Keratinocyte (primary cell): ENCODE measurements at regions not wholly inside any gene's neighbourhood (a gene's known extent, or its start where the extent isn't known, plus 50 kb on each side); places are given as distances from the start of the nearest gene placed in this dataset.

ENCODE experiments used
- DNase-seq: peaks from one replicate; pipeline ENCODE4 v3.0.0-alpha.2; 2011; ENCODE audit warnings: low read depth, missing footprints, low spot score
- FAIRE-seq: peaks from 2 replicates; lab custom pipeline; 2011; peaks lifted over from hg19 to GRCh38; lab: Jason Lieb, UNC
- H2AFZ ChIP-seq: 2 replicates; pipeline ENCODE4 v1.6.0; 2012; ENCODE audit warnings: low read length, control low read depth, inconsistent platforms; ENCODE audit not compliant: control insufficient read depth
- H3K27ac ChIP-seq: 2 replicates; pipeline ENCODE4 v1.5.1; 2011; ENCODE audit warnings: low read length; ENCODE audit not compliant: control insufficient read depth, insufficient read depth
- H3K27me3 ChIP-seq: 3 replicates; pipeline ENCODE4 v1.6.0; 2011; ENCODE audit warnings: low read length; ENCODE audit not compliant: control insufficient read depth, insufficient read depth; ENCODE audit errors: extremely low read depth
- H3K36me3 ChIP-seq, 2 experiments: 2 replicates in 1 of 2; 3 replicates in 1 of 2; pipeline ENCODE4 v1.5.1; 2011; ENCODE audit warnings: low read length in 2 of 2, mild to moderate bottlenecking in 1 of 2; ENCODE audit not compliant: control insufficient read depth in 2 of 2, insufficient read depth in 2 of 2; ENCODE audit errors: extremely low read depth in 1 of 2
- H3K4me1 ChIP-seq: 3 replicates; pipeline ENCODE4 v1.5.1; 2011; ENCODE audit warnings: low read length; ENCODE audit not compliant: control insufficient read depth, insufficient read depth; ENCODE audit errors: extremely low read depth
- H3K4me2 ChIP-seq: 3 replicates; pipeline ENCODE4 v1.6.0; 2011; ENCODE audit warnings: low read depth, low read length; ENCODE audit not compliant: control insufficient read depth, insufficient read depth; ENCODE audit errors: extremely low read depth
- H3K4me3 ChIP-seq, 3 experiments: fragments of 200-600 bp in 1 of 3; sonication (generic) in 1 of 3; 2 replicates in 2 of 3; 3 replicates in 1 of 3; pipeline ENCODE4 v1.5.1; 2011 to 2016; ENCODE audit warnings: low read length in 3 of 3, mild to moderate bottlenecking in 3 of 3, control low read depth in 2 of 3, inconsistent platforms in 1 of 3, low read depth in 1 of 3, mixed read lengths in 1 of 3, mixed run types in 1 of 3, moderate library complexity in 1 of 3; ENCODE audit not compliant: control insufficient read depth in 2 of 3, insufficient read depth in 2 of 3; ENCODE audit errors: extremely low read depth in 1 of 3
- H3K79me2 ChIP-seq: 2 replicates; pipeline ENCODE4 v1.6.0; 2012; ENCODE audit warnings: low read length; ENCODE audit not compliant: control insufficient read depth, insufficient read depth
- H3K9ac ChIP-seq: 3 replicates; pipeline ENCODE4 v1.6.0; 2011; ENCODE audit warnings: low read length; ENCODE audit not compliant: control insufficient read depth, insufficient read depth; ENCODE audit errors: extremely low read depth
- H3K9me1 ChIP-seq: 3 replicates; pipeline ENCODE4 v1.6.0; 2011; ENCODE audit warnings: low read length; ENCODE audit not compliant: control insufficient read depth, insufficient read depth; ENCODE audit errors: extremely low read depth
- H3K9me3 ChIP-seq: 2 replicates; pipeline ENCODE4 v1.5.1; 2012; ENCODE audit warnings: low read depth, low read length; ENCODE audit not compliant: control insufficient read depth
- H4K20me1 ChIP-seq: 3 replicates; pipeline ENCODE4 v1.6.0; 2011; ENCODE audit warnings: low read length; ENCODE audit not compliant: control insufficient read depth, insufficient read depth; ENCODE audit errors: extremely low read depth
- CTCF ChIP-seq, 3 experiments: IDR thresholded peaks in 1 of 3; conservative IDR thresholded peaks in 1 of 3; optimal IDR thresholded peaks in 1 of 3; 2 replicates in 2 of 3; 3 replicates in 1 of 3; pipeline versions ENCODE3 to v1.5.1; 2011; ENCODE audit warnings: low read length in 3 of 3, mild to moderate bottlenecking in 3 of 3, moderate library complexity in 2 of 3, control low read depth in 1 of 3, inconsistent platforms in 1 of 3; ENCODE audit not compliant: insufficient read depth in 2 of 3; ENCODE audit errors: extremely low read depth in 1 of 3
- EZH2 ChIP-seq: IDR thresholded peaks from one replicate; pipeline ENCODE4 v1.6.1; 2012; ENCODE audit warnings: inconsistent platforms, mild to moderate bottlenecking, low read length, moderate library complexity
- dilution Hi-C: fragments of 300-500 bp; cut with MboI; formaldehyde crosslinking; loops from one replicate; pipeline ENCODE4 v1.7.0; 2020; ENCODE audit warnings: low sequenced_read_pairs; ENCODE audit not compliant: extremely low pct_ligation_motif_present

GRCh38 chr1:214827883-214828282 is 224.9 kb downstream of the CENPF start:
- H3K27ac ChIP-seq, result no peak overlapping the region
- H4K20me1 ChIP-seq, result no peaks in the 10 kb centered on the region
- H3K9me3 ChIP-seq, result no peaks in the 10 kb centered on the region
- no peaks in the 10 kb centered on the region for H3K36me3 ChIP-seq
- H3K4me3 ChIP-seq, result no peak overlapping the region
- no peak overlapping the region for H2AFZ ChIP-seq
- no peak overlapping the region for H3K9ac ChIP-seq
- no peaks in the 10 kb centered on the region for H3K9me1 ChIP-seq
- TF ChIP-seq CTCF (optimal IDR thresholded peaks at IDR 0.05 in 1 of 3, IDR thresholded peaks at IDR 0.05 in 1 of 3, conservative IDR thresholded peaks at IDR 0.05 in 1 of 3; ENCODE audit: extremely low read depth in 1 of 3, insufficient read depth in 2 of 3, low read length in 3 of 3) (no peak), EZH2 (no peak)
- no peaks in the 10 kb centered on the region for H3K4me1 ChIP-seq
- H3K79me2 ChIP-seq, result no peaks in the 10 kb centered on the region
- H3K27me3 ChIP-seq, result no peaks in the 10 kb centered on the region
- dilution Hi-C loops, result no loop called here
- no peak overlapping the region for H3K4me2 ChIP-seq
- FAIRE-seq, result no peak
- DNase-seq, result no peak

- Histone ChIP-seq H3K9me1 (no peaks in the 10 kb centered on the region), H3K9ac (no peak overlapping the region), H4K20me1 (no peaks in the 10 kb centered on the region), H3K79me2 (no peaks in the 10 kb centered on the region), H2AFZ (no peak overlapping the region), H3K27me3 (no peaks in the 10 kb centered on the region), H3K9me3 (no peaks in the 10 kb centered on the region), H3K36me3 (no peaks in the 10 kb centered on the region), H3K4me3 (no peak overlapping the region), H3K27ac (no peak overlapping the region), H3K4me1 (no peaks in the 10 kb centered on the region), H3K4me2 (no peak overlapping the region)
- DNase-seq (no peak), FAIRE-seq (no peak)
- dilution Hi-C loops, result no loop called here
- no peak for TF ChIP-seq EZH2
Measured at GRCh38 chr1:214830941-214831340, 227.9 kb downstream of the CENPF start.

GRCh38 chr1:214831956-214832355 is 229.0 kb downstream of the CENPF start:
- TF ChIP-seq CTCF (optimal IDR thresholded peaks at IDR 0.05 in 1 of 3, IDR thresholded peaks at IDR 0.05 in 1 of 3, conservative IDR thresholded peaks at IDR 0.05 in 1 of 3; ENCODE audit: extremely low read depth in 1 of 3, insufficient read depth in 2 of 3, low read length in 3 of 3), result no peak
- TF ChIP-seq EZH2, result no peak
- H3K4me2 ChIP-seq, result no peak overlapping the region
- H3K4me3 ChIP-seq, result no peak overlapping the region
- no peak for DNase-seq
- H4K20me1 ChIP-seq, result no peaks in the 10 kb centered on the region
- no peaks in the 10 kb centered on the region for H3K9me1 ChIP-seq
- H3K27ac ChIP-seq, result no peak overlapping the region
- no peak overlapping the region for H3K9ac ChIP-seq
- H3K79me2 ChIP-seq, result no peaks in the 10 kb centered on the region
- FAIRE-seq, result no peak
- H3K36me3 ChIP-seq, result no peaks in the 10 kb centered on the region
- dilution Hi-C loops, result no loop called here
- H2AFZ ChIP-seq, result no peak overlapping the region
- no peaks in the 10 kb centered on the region for H3K4me1 ChIP-seq
- no peaks in the 10 kb centered on the region for H3K27me3 ChIP-seq
- H3K9me3 ChIP-seq, result no peaks in the 10 kb centered on the region
